Astrocyte (in vitro differentiated cells and primary cell): ENCODE measurements at regions not wholly inside any gene's neighbourhood (a gene's known extent, or its start where the extent isn't known, plus 50 kb on each side); places are given as distances from the start of the nearest gene placed in this dataset.
A peak's percentile ranks its signal among the peaks of the same experiment; 100 is the strongest.

Source experiments
- DNase-seq: peaks from one replicate; pipeline ENCODE4 v3.0.0-alpha.2; 2010; ENCODE audit warnings: low read depth
- FAIRE-seq: peaks from 2 replicates; lab custom pipeline; 2011; peaks lifted over from hg19 to GRCh38; lab: Jason Lieb, UNC
- H2AFZ ChIP-seq: 2 replicates; pipeline ENCODE4 v1.6.0; 2012; ENCODE audit warnings: low read depth, low read length, inconsistent platforms
- H3K27ac ChIP-seq: 2 replicates; pipeline ENCODE4 v1.5.1; 2011; ENCODE audit warnings: low read depth, low read length, inconsistent platforms
- H3K27me3 ChIP-seq: 2 replicates; pipeline ENCODE4 v1.6.0; 2011; ENCODE audit warnings: low read length, inconsistent platforms; ENCODE audit not compliant: insufficient read depth
- H3K36me3 ChIP-seq: 2 replicates; pipeline ENCODE4 v1.5.1; 2011; ENCODE audit warnings: low read length, inconsistent platforms; ENCODE audit not compliant: insufficient read depth
- H3K4me1 ChIP-seq: 2 replicates; pipeline ENCODE4 v1.5.1; 2011; ENCODE audit warnings: low read length, inconsistent platforms; ENCODE audit not compliant: insufficient read depth
- H3K4me2 ChIP-seq: 2 replicates; pipeline ENCODE4 v1.6.0; 2012; ENCODE audit warnings: low read length, inconsistent platforms
- H3K4me3 ChIP-seq: 2 replicates; pipeline ENCODE4 v1.5.1; 2011; ENCODE audit warnings: low read depth, mild to moderate bottlenecking, low read length, inconsistent platforms; ENCODE audit not compliant: insufficient read depth
- H3K79me2 ChIP-seq: 2 replicates; pipeline ENCODE4 v1.6.0; 2012; ENCODE audit warnings: mild to moderate bottlenecking, low read length, inconsistent platforms; ENCODE audit not compliant: insufficient read depth
- H3K9ac ChIP-seq: 2 replicates; pipeline ENCODE4 v1.6.0; 2012; ENCODE audit warnings: mild to moderate bottlenecking, low read length, inconsistent platforms
- H3K9me3 ChIP-seq: 2 replicates; pipeline ENCODE4 v1.5.1; 2012; ENCODE audit warnings: low read depth, mild to moderate bottlenecking, low read length, inconsistent platforms; ENCODE audit not compliant: insufficient read depth
- H4K20me1 ChIP-seq: 2 replicates; pipeline ENCODE4 v1.6.0; 2012; ENCODE audit warnings: low read length, inconsistent platforms; ENCODE audit not compliant: insufficient read depth
- H3K27ac Mint-ChIP-seq: one replicate; pipeline ENCODE4 v1.8.0; 2021; ENCODE audit warnings: mild to moderate bottlenecking, mixed read lengths; ENCODE audit not compliant: unreplicated experiment
- H3K27me3 Mint-ChIP-seq: one replicate; pipeline ENCODE4 v1.8.0; 2021; ENCODE audit warnings: low read depth, mixed read lengths; ENCODE audit not compliant: unreplicated experiment
- H3K36me3 Mint-ChIP-seq: one replicate; pipeline ENCODE4 v1.8.0; 2021; ENCODE audit warnings: low read depth, mixed read lengths; ENCODE audit not compliant: unreplicated experiment
- H3K4me1 Mint-ChIP-seq: one replicate; pipeline ENCODE4 v1.8.0; 2021; ENCODE audit warnings: low read depth, mixed read lengths; ENCODE audit not compliant: unreplicated experiment
- H3K4me3 Mint-ChIP-seq: one replicate; pipeline ENCODE4 v1.8.0; 2021; ENCODE audit warnings: mild to moderate bottlenecking, moderate library complexity, mixed read lengths; ENCODE audit not compliant: unreplicated experiment
- H3K9me3 Mint-ChIP-seq: one replicate; pipeline ENCODE4 v1.8.0; 2021; ENCODE audit warnings: mild to moderate bottlenecking, mixed read lengths; ENCODE audit not compliant: unreplicated experiment
- CTCF ChIP-seq: IDR thresholded peaks from 2 replicates; pipeline ENCODE4 v1.5.1; 2011; ENCODE audit warnings: low read depth, mild to moderate bottlenecking, inconsistent platforms, low read length, moderate library complexity; ENCODE audit not compliant: insufficient read depth
- EZH2 ChIP-seq: IDR thresholded peaks from 2 replicates; pipeline ENCODE4 v1.6.1; 2012; ENCODE audit warnings: mild to moderate bottlenecking, low read length, inconsistent platforms; ENCODE audit not compliant: insufficient read depth

DNA sequence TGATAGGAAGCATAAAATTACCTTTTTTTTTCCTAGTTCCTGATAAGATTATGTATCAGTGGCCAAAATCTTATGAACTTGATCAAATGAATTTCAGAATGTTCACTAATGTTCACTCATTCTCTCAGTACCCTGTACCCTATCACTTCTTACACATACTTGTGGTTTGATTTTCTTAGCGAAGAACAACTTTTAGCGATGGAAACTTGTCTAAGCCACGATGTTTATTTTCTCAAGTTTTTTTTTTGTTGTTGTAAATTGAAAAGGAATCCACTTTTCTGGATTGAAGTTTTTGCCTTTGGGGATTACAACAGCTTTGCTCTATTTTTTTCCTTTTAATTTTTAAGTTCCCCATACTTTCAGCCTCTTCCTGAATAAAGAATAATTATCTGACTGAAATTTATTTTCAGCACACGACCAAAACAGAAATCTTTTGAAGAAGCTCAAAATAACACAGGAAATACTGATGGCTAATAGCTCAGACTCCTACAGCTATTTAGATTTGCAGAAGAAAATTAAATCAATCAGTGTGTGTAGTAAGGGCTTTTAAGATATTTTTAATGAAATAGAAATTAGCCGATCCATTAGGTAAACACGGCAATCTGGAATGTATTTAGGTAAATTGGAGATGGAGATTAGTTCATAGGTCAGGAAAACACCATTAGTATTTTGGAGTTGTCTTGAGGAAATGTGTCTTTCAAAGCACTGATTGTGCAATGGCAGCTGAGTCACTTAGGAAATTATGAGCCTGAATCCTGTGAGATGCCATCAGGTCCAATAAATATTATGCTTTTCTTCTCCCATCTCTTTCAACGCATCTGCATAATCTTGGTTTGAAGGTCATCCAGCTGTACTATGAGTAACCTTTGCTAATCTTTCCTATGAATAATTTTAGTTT, 217.5 kb downstream of the GJA1 start:
- peak overlapping the region; percentile 32 for H3K4me2 ChIP-seq
- peak; percentile 76 for DNase-seq
- H3K9ac ChIP-seq, result no peak overlapping the region
- TF ChIP-seq EZH2 (no peak), CTCF (no peak)
- Mint-ChIP-seq H3K27ac (no peak overlapping the region), H3K36me3 (no peaks in the 10 kb centered on the region), H3K9me3 (no peaks in the 10 kb centered on the region), H3K4me1 (peaks cover 32% of the 10 kb centered on the region), H3K4me3 (no peak overlapping the region), H3K27me3 (no peaks in the 10 kb centered on the region)
- no peaks in the 10 kb centered on the region for H3K27me3 ChIP-seq
- no peaks in the 10 kb centered on the region for H4K20me1 ChIP-seq
- H3K4me1 ChIP-seq, result peaks cover 12% of the 10 kb centered on the region
- peak; percentile 78 for FAIRE-seq
- H3K27ac ChIP-seq, result peak overlapping the region; percentile 29
- no peaks in the 10 kb centered on the region for H3K36me3 ChIP-seq
- H3K9me3 ChIP-seq, result no peaks in the 10 kb centered on the region
- no peaks in the 10 kb centered on the region for H3K79me2 ChIP-seq
- H3K4me3 ChIP-seq, result no peak overlapping the region
- no peak overlapping the region for H2AFZ ChIP-seq

DNA sequence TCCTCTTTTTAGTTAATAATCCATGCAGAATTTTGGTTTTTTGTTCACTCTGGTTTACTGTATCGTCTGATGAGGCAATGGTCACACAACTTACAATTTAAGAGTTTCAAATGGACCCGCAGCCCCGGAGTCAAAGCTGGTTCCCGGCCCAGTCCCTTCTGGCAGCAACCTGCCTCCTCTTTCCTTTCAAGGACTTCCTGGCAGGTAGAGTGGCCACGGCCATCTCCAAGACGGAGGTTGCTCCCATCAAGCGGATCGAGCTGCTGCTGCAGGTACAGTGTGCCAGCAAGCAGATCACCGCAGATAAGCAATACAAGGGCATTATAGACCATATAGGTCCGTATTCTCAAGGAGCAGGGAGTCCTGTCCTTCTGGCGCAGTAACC, 218.2 kb downstream of the GJA1 start:
- H3K27ac Mint-ChIP-seq, result no peak overlapping the region
- no peak overlapping the region for H3K4me3 Mint-ChIP-seq
- no peaks in the 10 kb centered on the region for H3K27me3 ChIP-seq
- H3K4me1 ChIP-seq, result peaks cover 9% of the 10 kb centered on the region
- H2AFZ ChIP-seq, result no peak overlapping the region
- no peaks in the 10 kb centered on the region for H3K9me3 ChIP-seq
- H3K27ac ChIP-seq, result no peak overlapping the region
- no peaks in the 10 kb centered on the region for H3K36me3 Mint-ChIP-seq
- DNase-seq, result no peak
- no peak overlapping the region for H3K9ac ChIP-seq
- TF ChIP-seq CTCF, result no peak
- TF ChIP-seq EZH2, result no peak
- FAIRE-seq, result no peak
- no peak overlapping the region for H3K4me3 ChIP-seq
- H3K36me3 ChIP-seq, result no peaks in the 10 kb centered on the region
- H3K4me2 ChIP-seq, result peak overlapping the region; percentile 32
- no peaks in the 10 kb centered on the region for H3K27me3 Mint-ChIP-seq
- H3K4me1 Mint-ChIP-seq, result peaks cover 28% of the 10 kb centered on the region
- no peaks in the 10 kb centered on the region for H3K9me3 Mint-ChIP-seq
- no peaks in the 10 kb centered on the region for H4K20me1 ChIP-seq
- no peaks in the 10 kb centered on the region for H3K79me2 ChIP-seq

DNA sequence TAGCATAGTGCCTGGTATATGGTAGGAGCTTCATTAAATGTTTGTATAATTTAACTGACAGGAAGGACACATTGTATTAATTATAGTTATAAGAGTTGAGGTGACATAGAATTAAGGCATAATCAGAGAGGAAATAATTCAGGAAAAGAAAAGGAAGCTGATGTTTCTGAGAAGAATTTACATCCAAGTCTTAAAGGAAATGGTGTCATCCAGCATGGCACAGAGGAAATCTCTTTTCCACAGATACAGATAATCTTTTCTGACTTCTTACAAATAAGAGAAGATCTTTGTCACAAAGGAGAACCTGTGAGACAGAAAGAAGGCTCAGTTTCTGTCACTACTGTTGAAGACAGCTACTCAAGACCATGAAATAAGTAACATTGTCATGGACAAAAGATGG, 222.5 kb downstream of the GJA1 start:
- Histone ChIP-seq H3K9ac (no peak overlapping the region), H3K27ac (no peak overlapping the region), H2AFZ (no peak overlapping the region), H3K79me2 (no peaks in the 10 kb centered on the region), H3K4me2 (no peak overlapping the region), H4K20me1 (no peaks in the 10 kb centered on the region), H3K4me3 (no peak overlapping the region), H3K4me1 (peaks cover 4% of the 10 kb centered on the region), H3K9me3 (no peaks in the 10 kb centered on the region), H3K27me3 (no peaks in the 10 kb centered on the region), H3K36me3 (no peaks in the 10 kb centered on the region)
- FAIRE-seq (no peak), DNase-seq (no peak)
- no peak overlapping the region for H3K27ac Mint-ChIP-seq
- TF ChIP-seq EZH2 (no peak), CTCF (no peak)
- no peaks in the 10 kb centered on the region for H3K27me3 Mint-ChIP-seq
- no peaks in the 10 kb centered on the region for H3K36me3 Mint-ChIP-seq
- peaks cover 6% of the 10 kb centered on the region for H3K4me1 Mint-ChIP-seq
- no peaks in the 10 kb centered on the region for H3K9me3 Mint-ChIP-seq
- H3K4me3 Mint-ChIP-seq, result no peak overlapping the region
